Sciatic nerve (tissue), 2 donors: ENCODE measurements at regions not wholly inside any gene's neighbourhood (a gene's known extent, or its start where the extent isn't known, plus 50 kb on each side); places are given as distances from the start of the nearest gene placed in this dataset.
"Not testable (repeated sequence)": the region's sequence is repeated elsewhere in the genome, so short reads cannot be mapped to it uniquely, and the experiment has no call there.

Source experiments
- ATAC-seq: fragments of 200-7000 bp; cut with Tn5 transposase; one replicate; pipeline ENCODE4 v1.9.1; 2020; ENCODE audit warnings: mild to moderate bottlenecking, moderate library complexity
- DNase-seq: peaks from one replicate; pipeline ENCODE4 v3.0.0-alpha.2; 2020; ENCODE audit warnings: low spot score
- intact Hi-C: fragments of 100-400 bp; cut with DNase I; formaldehyde crosslinking; loops from one replicate; pipeline ENCODE4 v1.14.2; 2022
- donor health status: DM: no; HTN: no; CAD: no.
- donor health status: DM: no; HTN: no; CAD: no.

- intact Hi-C loops, DNase-seq: not testable (repeated sequence)
- peak; percentile 83 for ATAC-seq
Observed at GRCh38 chr9:66269783-66270182, 532.8 kb downstream of the FOXD4L4 start.

GRCh38 chr9:66278809-66279208 lies 541.9 kb downstream of the FOXD4L4 start:
- ATAC-seq, intact Hi-C loops, DNase-seq: not testable (repeated sequence)
